Right atrium auricular region (tissue), 2 donors: ENCODE measurements at regions not wholly inside any gene's neighbourhood (a gene's known extent, or its start where the extent isn't known, plus 50 kb on each side); places are given as distances from the start of the nearest gene placed in this dataset.

ENCODE experiments used
- DNase-seq: peaks from one replicate; pipeline ENCODE4 v3.0.0-alpha.2; 2019; ENCODE audit warnings: low spot score
- H3K27ac ChIP-seq, 2 donors: fragments of 200-600 bp; sonication (generic); 1 replicate in 1 of 2; 2 replicates in 1 of 2; pipeline ENCODE4 v1.5.1; 2016 to 2019
- H3K27me3 ChIP-seq, 2 donors: fragments of 200-600 bp; sonication (generic); one replicate each; pipeline versions ENCODE4 v1.5.1 to v1.6.0; 2017 to 2019
- H3K36me3 ChIP-seq: fragments of 200-600 bp; sonication (generic); one replicate; pipeline ENCODE4 v1.5.1; 2016
- H3K4me1 ChIP-seq, 2 donors: fragments of 200-600 bp; sonication (generic); one replicate each; pipeline versions ENCODE4 v1.5.1 to v1.6.0; 2017 to 2019
- H3K4me3 ChIP-seq, 2 donors: fragments of 200-600 bp; sonication (generic); 1 replicate in 1 of 2; 2 replicates in 1 of 2; pipeline ENCODE4 v1.5.1; 2017 to 2019; ENCODE audit warnings: mild to moderate bottlenecking in 1 of 2, moderate library complexity in 1 of 2
- H3K9me3 ChIP-seq, 2 donors: fragments of 200-600 bp; sonication (generic); one replicate each; pipeline ENCODE4 v1.5.1; 2019
- CTCF ChIP-seq, 2 donors: fragments of 200-600 bp; sonication (generic); IDR thresholded peaks; one replicate each; pipeline ENCODE4 v1.5.1; 2019; ENCODE audit warnings: antibody characterized with exemption in 2 of 2

- no peaks in the 10 kb centered on the region for H3K27me3 ChIP-seq
- TF ChIP-seq CTCF (IDR thresholded peaks at IDR 0.05): no peak
- no peak for DNase-seq
- H3K4me1 ChIP-seq: no peaks in the 10 kb centered on the region
- no peak overlapping the region for H3K4me3 ChIP-seq
- no peaks in the 10 kb centered on the region for H3K9me3 ChIP-seq
- H3K27ac ChIP-seq: no peak overlapping the region
- H3K36me3 ChIP-seq: no peaks in the 10 kb centered on the region
Measured at GRCh38 chr2:48065096-48065495, 158.8 kb upstream of the FBXO11 start.

- Histone ChIP-seq H3K4me1 (no peaks in the 10 kb centered on the region), H3K4me3 (no peak overlapping the region), H3K27ac (no peak overlapping the region), H3K9me3 (no peaks in the 10 kb centered on the region), H3K36me3 (no peaks in the 10 kb centered on the region), H3K27me3 (no peaks in the 10 kb centered on the region)
- no peak for TF ChIP-seq CTCF (IDR thresholded peaks at IDR 0.05)
- DNase-seq: no peak
Measured at GRCh38 chr2:48066000-48066399, 159.7 kb upstream of the FBXO11 start.

GRCh38 chr2:48069769-48070168 lies 163.5 kb upstream of the FBXO11 start:
- Histone ChIP-seq H3K27me3 (no peaks in the 10 kb centered on the region), H3K4me1 (no peaks in the 10 kb centered on the region), H3K4me3 (no peak overlapping the region), H3K36me3 (no peaks in the 10 kb centered on the region), H3K27ac (no peak overlapping the region), H3K9me3 (no peaks in the 10 kb centered on the region)
- no peak for DNase-seq
- TF ChIP-seq CTCF (IDR thresholded peaks at IDR 0.05): no peak

GRCh38 chr2:48070415-48070814 lies 164.1 kb upstream of the FBXO11 start:
- Histone ChIP-seq H3K27ac (no peak overlapping the region), H3K4me1 (no peaks in the 10 kb centered on the region), H3K36me3 (no peaks in the 10 kb centered on the region), H3K27me3 (no peaks in the 10 kb centered on the region), H3K4me3 (no peak overlapping the region), H3K9me3 (no peaks in the 10 kb centered on the region)
- DNase-seq: no peak
- TF ChIP-seq CTCF (IDR thresholded peaks at IDR 0.05): no peak

- TF ChIP-seq CTCF (IDR thresholded peaks at IDR 0.05): no peak
- no peak for DNase-seq
- no peaks in the 10 kb centered on the region for H3K36me3 ChIP-seq
Measured at GRCh38 chr2:48072583-48072982, 166.3 kb upstream of the FBXO11 start.

GRCh38 chr2:48075631-48076030 lies 169.3 kb upstream of the FBXO11 start:
- no peak for TF ChIP-seq CTCF (IDR thresholded peaks at IDR 0.05)
- Histone ChIP-seq H3K4me3 (no peak overlapping the region), H3K36me3 (no peaks in the 10 kb centered on the region), H3K27me3 (no peaks in the 10 kb centered on the region), H3K4me1 (no peaks in the 10 kb centered on the region), H3K9me3 (no peaks in the 10 kb centered on the region), H3K27ac (no peak overlapping the region)
- no peak for DNase-seq

More at GRCh38 chr2:48072583-48072982, 166.3 kb upstream of the FBXO11 start:
- Histone ChIP-seq H3K27ac (no peak overlapping the region), H3K4me1 (no peaks in the 10 kb centered on the region), H3K4me3 (no peak overlapping the region), H3K9me3 (no peaks in the 10 kb centered on the region), H3K27me3 (no peaks in the 10 kb centered on the region)
